Urinary bladder (tissue), 3 donors: ENCODE measurements at regions not wholly inside any gene's neighbourhood (a gene's known extent, or its start where the extent isn't known, plus 50 kb on each side); places are given as distances from the start of the nearest gene placed in this dataset.

Experiments
- DNase-seq: peaks from one replicate; pipeline ENCODE4 v3.0.0-alpha.2; 2015; ENCODE audit errors: extremely low spot score
- H3K27ac ChIP-seq: one replicate; pipeline ENCODE4 v1.5.1; 2013; ENCODE audit warnings: low read depth, mild to moderate bottlenecking, moderate library complexity
- H3K36me3 ChIP-seq: one replicate; pipeline ENCODE4 v1.6.1; 2013; ENCODE audit warnings: mild to moderate bottlenecking, moderate library complexity; ENCODE audit not compliant: insufficient read depth
- H3K4me1 ChIP-seq: one replicate; pipeline ENCODE4 v1.6.1; 2013; ENCODE audit warnings: mild to moderate bottlenecking, moderate library complexity; ENCODE audit not compliant: insufficient read depth
- H3K4me3 ChIP-seq: one replicate; pipeline ENCODE4 v1.5.1; 2013; ENCODE audit warnings: low read depth, low read length
- WGBS: extraction: QIAGEN DNeasy Blood & Tissue Kit; methylation state at CpG from one replicate; pipeline ENCODE4 v1.1.7; 2013; 5-methylcytosine and 5-hydroxymethylcytosine counted together
- donor health status: healthy with polysubstance abuse.
- donor health status: healthy.

- DNase-seq: no peak
- Histone ChIP-seq H3K36me3 (no peaks in the 10 kb centered on the region), H3K27ac (no peak overlapping the region), H3K4me1 (no peaks in the 10 kb centered on the region), H3K4me3 (no peak overlapping the region)
- WGBS: 96% methylated on average over 1 of the region's 1 CpG
Observed at GRCh38 chr5:91438871-91439270, 55.8 kb upstream of the ARRDC3 start.

GRCh38 chr5:91436241-91436640 lies 53.1 kb upstream of the ARRDC3 start:
- H3K4me1 ChIP-seq: no peaks in the 10 kb centered on the region
- 75% methylated on average over 3 of the region's 3 CpGs for WGBS
- no peak overlapping the region for H3K4me3 ChIP-seq
- DNase-seq: no peak
- no peaks in the 10 kb centered on the region for H3K36me3 ChIP-seq
- H3K27ac ChIP-seq: no peak overlapping the region

GRCh38 chr5:91434348-91434747 lies 51.2 kb upstream of the ARRDC3 start:
- Histone ChIP-seq H3K36me3 (no peaks in the 10 kb centered on the region), H3K4me3 (no peak overlapping the region), H3K4me1 (no peaks in the 10 kb centered on the region), H3K27ac (no peak overlapping the region)
- DNase-seq: no peak

GRCh38 chr5:91433861-91434260 lies 50.7 kb upstream of the ARRDC3 start:
- no peak overlapping the region for H3K4me3 ChIP-seq
- no peak overlapping the region for H3K27ac ChIP-seq
- 91% methylated on average over 1 of the region's 1 CpG for WGBS
- H3K4me1 ChIP-seq: no peaks in the 10 kb centered on the region
- H3K36me3 ChIP-seq: no peaks in the 10 kb centered on the region
- no peak for DNase-seq
